ENCODE measurements at regions not wholly inside any gene's neighbourhood (a gene's known extent, or its start where the extent isn't known, plus 50 kb on each side); places are given as distances from the start of the nearest gene placed in this dataset.

DNA sequence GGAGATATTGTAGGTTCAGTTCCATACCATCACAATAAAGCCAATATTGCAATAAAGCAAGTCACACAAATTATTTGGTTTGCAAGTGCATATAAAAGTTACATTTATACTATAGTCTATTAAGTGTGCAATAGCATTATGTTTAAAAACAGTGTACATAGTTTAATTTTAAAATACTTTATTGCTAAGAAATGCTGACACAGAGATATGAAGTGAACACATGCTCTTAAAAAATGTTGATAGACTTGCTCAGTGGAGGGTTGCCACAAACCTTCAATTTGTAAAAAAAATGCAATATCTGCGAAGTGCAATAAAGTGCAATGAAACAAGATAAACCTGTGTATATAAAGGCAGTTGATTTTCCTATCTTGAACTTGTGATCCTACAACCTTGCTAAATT is 161.5 kb downstream of the PRDM13 start:
- no peak for DNase-seq (ENCODE audit: low read depth)
- H3K4me3 ChIP-seq (ENCODE audit: control insufficient read depth, low read depth, low read length): no peak overlapping the region
- TF ChIP-seq CTCF (IDR thresholded peaks at IDR 0.05; ENCODE audit: control insufficient read depth, insufficient read depth, low read depth, low read length, missing control alignments): no peak

- TF ChIP-seq CTCF (IDR thresholded peaks at IDR 0.05; ENCODE audit: control insufficient read depth, insufficient read depth, low read depth, low read length, missing control alignments): no peak
- DNase-seq (ENCODE audit: low read depth): no peak
- H3K4me3 ChIP-seq (ENCODE audit: control insufficient read depth, low read depth, low read length): no peak overlapping the region
Observed at GRCh38 chr6:99779631-99780555, 173.3 kb downstream of the PRDM13 start.

GRCh38 chr6:99780556-99780885 is 173.9 kb downstream of the PRDM13 start:
- no peak for DNase-seq (ENCODE audit: low read depth)
- no peak for TF ChIP-seq CTCF (IDR thresholded peaks at IDR 0.05; ENCODE audit: control insufficient read depth, insufficient read depth, low read depth, low read length, missing control alignments)
- no peak overlapping the region for H3K4me3 ChIP-seq (ENCODE audit: control insufficient read depth, low read depth, low read length)

GRCh38 chr6:99789767-99790166 is 183.1 kb downstream of the PRDM13 start:
- no peak overlapping the region for H3K4me3 ChIP-seq (ENCODE audit: control insufficient read depth, low read depth, low read length)
- no peak for DNase-seq (ENCODE audit: low read depth)
- TF ChIP-seq CTCF (IDR thresholded peaks at IDR 0.05; ENCODE audit: control insufficient read depth, insufficient read depth, low read depth, low read length, missing control alignments): no peak

GRCh38 chr6:99790679-99791078 is 184.0 kb downstream of the PRDM13 start:
- no peak for DNase-seq (ENCODE audit: low read depth)
- no peak overlapping the region for H3K4me3 ChIP-seq (ENCODE audit: control insufficient read depth, low read depth, low read length)
- no peak for TF ChIP-seq CTCF (IDR thresholded peaks at IDR 0.05; ENCODE audit: control insufficient read depth, insufficient read depth, low read depth, low read length, missing control alignments)

GRCh38 chr6:99801805-99802204 is 192.2 kb downstream of the MCHR2 start:
- H3K4me3 ChIP-seq (ENCODE audit: control insufficient read depth, low read depth, low read length): no peak overlapping the region
- no peak for DNase-seq (ENCODE audit: low read depth)
- TF ChIP-seq CTCF (IDR thresholded peaks at IDR 0.05; ENCODE audit: control insufficient read depth, insufficient read depth, low read depth, low read length, missing control alignments): no peak
